H1 (cell line): ENCODE measurements at regions not wholly inside any gene's neighbourhood (a gene's known extent, or its start where the extent isn't known, plus 50 kb on each side); places are given as distances from the start of the nearest gene placed in this dataset.

Experiments used
- CTCF ChIP-seq, 3 experiments: IDR thresholded peaks; 1 replicate in 2 of 3; 2 replicates in 1 of 3; pipeline versions ENCODE4 v1.5.1 to v1.6.1; 2011; ENCODE audit warnings: low read length in 3 of 3, mild to moderate bottlenecking in 3 of 3, inconsistent platforms in 2 of 3, low read depth in 1 of 3, moderate library complexity in 1 of 3; ENCODE audit not compliant: insufficient read depth in 1 of 3; ENCODE audit errors: control extremely low read depth in 1 of 3
- EZH2 ChIP-seq: fragments of 200-600 bp; sonication (generic); IDR thresholded peaks from 2 replicates; pipeline ENCODE4 v1.7.1; 2012; ENCODE audit warnings: low read depth, mild to moderate bottlenecking, moderate library complexity, low read length, inconsistent platforms; ENCODE audit not compliant: severe bottlenecking
- RFX5 ChIP-seq: IDR thresholded peaks from 2 replicates; pipeline ENCODE4 v1.6.1; 2011; ENCODE audit warnings: low read depth, low read length, improper control_type of control experiment, borderline replicate concordance
- SP2 ChIP-seq: IDR thresholded peaks from 2 replicates; pipeline ENCODE4 v1.6.1; 2012; ENCODE audit warnings: mild to moderate bottlenecking, low read length, inconsistent platforms
- TAF1 ChIP-seq: IDR thresholded peaks from 2 replicates; pipeline ENCODE4 v1.6.1; 2011; ENCODE audit warnings: mild to moderate bottlenecking, low read depth, low read length

- TF ChIP-seq TAF1 (no peak), EZH2 (no peak), SP2 (no peak), RFX5 (no peak), CTCF (IDR thresholded peaks at IDR 0.05; ENCODE audit: control extremely low read depth in 1 of 3, insufficient read depth in 1 of 3, low read depth in 1 of 3, low read length in 3 of 3) (no peak)
These were observed 97.8 kb upstream of the GSE1 start for GRCh38 chr16:85515319-85515745.
